Mesenchymal stem cell (in vitro differentiated cells and primary cell): ENCODE measurements at regions not wholly inside any gene's neighbourhood (a gene's known extent, or its start where the extent isn't known, plus 50 kb on each side); places are given as distances from the start of the nearest gene placed in this dataset.
"Not testable (repeated sequence)": the region's sequence is repeated elsewhere in the genome, so short reads cannot be mapped to it uniquely, and the experiment has no call there.

Experiments used
- DNase-seq: peaks from one replicate; pipeline ENCODE4 v3.0.0-alpha.2; 2013
- H2AFZ ChIP-seq: one replicate; pipeline ENCODE4 v1.6.1; 2013; ENCODE audit warnings: low read depth, mild to moderate bottlenecking, control low read depth, inconsistent platforms, low read length, moderate library complexity
- H2AK5ac ChIP-seq: 2 replicates; pipeline ENCODE4 v1.6.1; 2013; ENCODE audit warnings: low read length, moderate library complexity, mild to moderate bottlenecking, inconsistent platforms; ENCODE audit not compliant: severe bottlenecking
- H2BK120ac ChIP-seq: one replicate; pipeline ENCODE4 v1.6.1; 2013; ENCODE audit warnings: low read depth, mild to moderate bottlenecking, inconsistent platforms, low read length, moderate library complexity
- H2BK12ac ChIP-seq, 2 experiments: one replicate each; pipeline ENCODE4 v1.6.1; 2013; ENCODE audit warnings: inconsistent platforms in 2 of 2, low read length in 2 of 2, mild to moderate bottlenecking in 2 of 2, moderate library complexity in 2 of 2, control low read depth in 1 of 2
- H2BK15ac ChIP-seq: one replicate; pipeline ENCODE4 v1.6.1; 2013; ENCODE audit warnings: mild to moderate bottlenecking, low read depth, inconsistent platforms; ENCODE audit not compliant: poor library complexity, severe bottlenecking
- H2BK5ac ChIP-seq: 2 replicates; pipeline ENCODE4 v1.6.1; 2013; ENCODE audit warnings: low read depth, mild to moderate bottlenecking, low read length, control low read depth, inconsistent platforms; ENCODE audit not compliant: poor library complexity, severe bottlenecking
- H3K14ac ChIP-seq, 2 experiments: one replicate each; pipeline ENCODE4 v1.6.1; 2013; ENCODE audit warnings: inconsistent platforms in 2 of 2, low read length in 2 of 2, control low read depth in 1 of 2, mild to moderate bottlenecking in 1 of 2, moderate library complexity in 1 of 2
- H3K18ac ChIP-seq, 2 experiments: one replicate each; pipeline ENCODE4 v1.6.1; 2013; ENCODE audit warnings: inconsistent platforms in 2 of 2, low read length in 2 of 2, control low read depth in 1 of 2, low read depth in 1 of 2, mild to moderate bottlenecking in 1 of 2
- H3K23ac ChIP-seq, 2 experiments: one replicate each; pipeline ENCODE4 v1.6.1; 2013; ENCODE audit warnings: inconsistent platforms in 2 of 2, low read length in 2 of 2, mild to moderate bottlenecking in 2 of 2, moderate library complexity in 2 of 2, control low read depth in 1 of 2
- H3K27ac ChIP-seq: 2 replicates; pipeline ENCODE4 v1.5.1; 2013; ENCODE audit warnings: mild to moderate bottlenecking, moderate library complexity, low read length, control low read depth, inconsistent platforms; ENCODE audit not compliant: poor library complexity, severe bottlenecking
- H3K27me3 ChIP-seq, 2 experiments: 2 replicates each; pipeline versions ENCODE4 v1.6.1 to v1.7.0; 2013; ENCODE audit warnings: low read length in 2 of 2, mild to moderate bottlenecking in 2 of 2, moderate library complexity in 2 of 2, control low read depth in 1 of 2, inconsistent platforms in 1 of 2; ENCODE audit not compliant: control insufficient read depth in 1 of 2, insufficient read depth in 1 of 2
- H3K36me3 ChIP-seq, 2 experiments: 2 replicates each; pipeline versions ENCODE4 v1.6.1 to v1.7.0; 2013; ENCODE audit warnings: low read length in 2 of 2, control low read depth in 1 of 2, inconsistent platforms in 1 of 2, low read depth in 1 of 2, mild to moderate bottlenecking in 1 of 2; ENCODE audit not compliant: insufficient read depth in 2 of 2, control insufficient read depth in 1 of 2
- H3K4ac ChIP-seq, 2 experiments: one replicate each; pipeline ENCODE4 v1.6.1; 2013; ENCODE audit warnings: inconsistent platforms in 2 of 2, low read length in 2 of 2, mild to moderate bottlenecking in 2 of 2, moderate library complexity in 2 of 2, control low read depth in 1 of 2, low read depth in 1 of 2
- H3K4me1 ChIP-seq: 2 replicates; pipeline ENCODE4 v1.6.1; 2013; ENCODE audit warnings: low read depth, low read length, control low read depth; ENCODE audit not compliant: control insufficient read depth, insufficient read depth
- H3K4me2 ChIP-seq: 2 replicates; pipeline ENCODE4 v1.6.1; 2013; ENCODE audit warnings: low read length, mild to moderate bottlenecking, inconsistent platforms; ENCODE audit not compliant: poor library complexity, severe bottlenecking
- H3K4me3 ChIP-seq, 2 experiments: 2 replicates each; pipeline versions ENCODE4 v1.5.1 to v1.7.0; 2013; ENCODE audit warnings: low read length in 2 of 2, mild to moderate bottlenecking in 2 of 2, control low read depth in 1 of 2, low read depth in 1 of 2; ENCODE audit not compliant: insufficient read depth in 1 of 2
- H3K79me1 ChIP-seq: replicated peaks from 2 replicates; pipeline ENCODE4 v1.6.1; 2013; ENCODE audit warnings: mild to moderate bottlenecking, control low read depth, low read length, inconsistent platforms; ENCODE audit not compliant: poor library complexity, severe bottlenecking
- H3K9ac ChIP-seq: 2 replicates; pipeline ENCODE4 v1.7.0; 2013; ENCODE audit warnings: mild to moderate bottlenecking, low read length, moderate library complexity
- H3K9me3 ChIP-seq: 2 replicates; pipeline ENCODE4 v1.7.0; 2013; ENCODE audit warnings: mild to moderate bottlenecking, low read length; ENCODE audit not compliant: control insufficient read depth
- H4K8ac ChIP-seq: one replicate; pipeline ENCODE4 v1.6.1; 2013; ENCODE audit warnings: inconsistent platforms, mild to moderate bottlenecking, low read length, moderate library complexity
- H4K91ac ChIP-seq: one replicate; pipeline ENCODE4 v1.6.1; 2013; ENCODE audit warnings: mild to moderate bottlenecking, low read length, inconsistent platforms
- WGBS: methylation state at CpG from one replicate; pipeline ENCODE4 v1.1.7; 2013; ENCODE audit warnings: mixed read lengths; 5-methylcytosine and 5-hydroxymethylcytosine counted together

DNA sequence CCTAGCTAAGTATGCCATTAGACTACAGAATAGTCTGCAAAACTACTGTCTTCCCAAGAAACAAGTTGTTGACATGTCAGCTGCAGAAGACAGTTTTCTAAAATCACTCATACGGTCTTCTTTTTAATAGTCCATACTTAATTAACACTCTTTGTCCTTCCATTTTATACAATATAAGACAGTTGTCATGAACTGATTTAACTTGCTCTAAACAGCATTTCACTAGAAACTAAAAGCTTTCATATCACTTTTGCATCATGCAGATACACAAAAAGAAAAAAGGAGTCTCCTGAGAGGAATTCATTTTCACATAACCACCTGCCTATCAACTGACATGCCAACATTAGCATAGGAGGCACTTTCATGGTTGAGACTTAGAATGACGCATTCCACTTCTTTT is 1159.6 kb upstream of the CHAC2 start:
- Histone ChIP-seq H2BK15ac (no peak overlapping the region), H3K4ac (no peak overlapping the region), H3K9me3 (peaks cover 3% of the 10 kb centered on the region), H3K4me3 (no peak overlapping the region), H3K27me3 (no peaks in the 10 kb centered on the region), H2AK5ac (no peak overlapping the region), H3K4me1 (no peaks in the 10 kb centered on the region), H3K36me3 (no peaks in the 10 kb centered on the region), H3K18ac (no peak overlapping the region), H3K23ac (no peak overlapping the region), H3K79me1 (no peaks in the 10 kb centered on the region), H2BK12ac (no peak overlapping the region), H2BK120ac (no peak overlapping the region), H4K91ac (no peak overlapping the region), H3K9ac (no peak overlapping the region), H3K27ac (no peak overlapping the region), H2BK5ac (no peak overlapping the region), H4K8ac (no peak overlapping the region), H2AFZ (no peak overlapping the region), H3K4me2 (no peak overlapping the region), H3K14ac (no peak overlapping the region)
- 100% methylated on average over 2 of the region's 2 CpGs for WGBS
- no peak for DNase-seq

DNA sequence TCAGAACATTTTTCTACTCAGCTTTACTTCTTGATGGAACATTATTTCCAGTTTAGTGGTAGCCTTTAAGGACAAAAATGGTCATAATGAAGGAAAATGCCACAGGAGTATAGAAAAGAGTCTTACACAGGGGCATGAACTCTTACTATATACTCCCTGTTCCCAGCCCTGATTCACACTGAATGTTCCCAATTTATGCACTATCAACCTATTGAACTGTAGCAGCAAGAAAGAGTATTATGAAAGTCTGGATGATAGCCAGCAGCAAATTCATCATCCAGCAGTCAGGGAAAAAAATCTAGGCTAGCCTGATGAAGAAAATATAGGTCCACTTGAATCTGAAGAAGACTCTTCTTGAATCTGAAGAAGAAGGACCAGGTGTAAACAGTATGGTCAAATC is 1170.3 kb upstream of the CHAC2 start:
- H3K23ac ChIP-seq = no peak overlapping the region
- H2BK12ac ChIP-seq = no peak overlapping the region
- H3K9ac ChIP-seq = no peak overlapping the region
- no peaks in the 10 kb centered on the region for H3K79me1 ChIP-seq
- no peak overlapping the region for H3K4ac ChIP-seq
- no peak overlapping the region for H2AFZ ChIP-seq
- no peak overlapping the region for H4K8ac ChIP-seq
- DNase-seq = no peak
- no peak overlapping the region for H3K18ac ChIP-seq
- no peak overlapping the region for H2BK120ac ChIP-seq
- no peaks in the 10 kb centered on the region for H3K36me3 ChIP-seq
- H3K27ac ChIP-seq = no peak overlapping the region
- H4K91ac ChIP-seq = no peak overlapping the region
- no peaks in the 10 kb centered on the region for H3K4me1 ChIP-seq
- no peak overlapping the region for H3K14ac ChIP-seq
- no peak overlapping the region for H2AK5ac ChIP-seq
- H3K4me2 ChIP-seq = no peak overlapping the region
- H3K4me3 ChIP-seq = no peak overlapping the region
- no peak overlapping the region for H2BK15ac ChIP-seq
- H3K9me3 ChIP-seq = peaks cover 18% of the 10 kb centered on the region
- no peaks in the 10 kb centered on the region for H3K27me3 ChIP-seq
- H2BK5ac ChIP-seq = no peak overlapping the region

- no peak overlapping the region for H3K9ac ChIP-seq
These were observed 1173.6 kb upstream of the CHAC2 start for GRCh38 chr2:52594026-52594425.

GRCh38 chr2:52584071-52584470 is 1183.5 kb upstream of the CHAC2 start:
- H2BK15ac ChIP-seq, H3K23ac ChIP-seq, H2BK120ac ChIP-seq, H3K9me3 ChIP-seq, H2BK5ac ChIP-seq, H3K14ac ChIP-seq, H3K4me1 ChIP-seq, H2BK12ac ChIP-seq, H3K27me3 ChIP-seq, H4K8ac ChIP-seq, H3K4ac ChIP-seq, H3K4me3 ChIP-seq, H3K18ac ChIP-seq, H3K27ac ChIP-seq, H2AK5ac ChIP-seq, H3K9ac ChIP-seq, H2AFZ ChIP-seq, H3K4me2 ChIP-seq, H4K91ac ChIP-seq, H3K36me3 ChIP-seq, H3K79me1 ChIP-seq, DNase-seq: not testable (repeated sequence)
- 97% methylated on average over 5 of the region's 5 CpGs for WGBS

More at GRCh38 chr2:52594026-52594425, 1173.6 kb upstream of the CHAC2 start:
- H3K18ac ChIP-seq = no peak overlapping the region
- H3K36me3 ChIP-seq = no peaks in the 10 kb centered on the region
- H2BK5ac ChIP-seq = no peak overlapping the region
- no peaks in the 10 kb centered on the region for H3K27me3 ChIP-seq
- H3K9me3 ChIP-seq = peaks cover 9% of the 10 kb centered on the region
- no peaks in the 10 kb centered on the region for H3K4me1 ChIP-seq
- no peak overlapping the region for H2BK15ac ChIP-seq
- no peak overlapping the region for H3K4ac ChIP-seq
- no peak overlapping the region for H3K27ac ChIP-seq
- H4K8ac ChIP-seq = no peak overlapping the region
- H3K14ac ChIP-seq = no peak overlapping the region
- H2BK12ac ChIP-seq = no peak overlapping the region
- no peak overlapping the region for H3K4me2 ChIP-seq
- H2AK5ac ChIP-seq = no peak overlapping the region
- H3K23ac ChIP-seq = no peak overlapping the region
- H3K79me1 ChIP-seq = no peaks in the 10 kb centered on the region
- no peak for DNase-seq
- no peak overlapping the region for H2AFZ ChIP-seq
- no CpG with 5 or more reads among the region's 2 CpGs for WGBS
- H2BK120ac ChIP-seq = no peak overlapping the region
- no peak overlapping the region for H3K4me3 ChIP-seq
- H4K91ac ChIP-seq = no peak overlapping the region
